WTC11 (cell line): ENCODE measurements at regions not wholly inside any gene's neighbourhood (a gene's known extent, or its start where the extent isn't known, plus 50 kb on each side); places are given as distances from the start of the nearest gene placed in this dataset.

ENCODE experiments used
- ATF2 ChIP-seq: sonication (generic); formaldehyde crosslinking; IDR thresholded peaks from 2 replicates; pipeline ENCODE4 v1.8.1; 2022; ENCODE audit warnings: low read depth, missing genetic modification reagents, borderline replicate concordance
- ATF3 ChIP-seq: sonication (generic); formaldehyde crosslinking; conservative IDR thresholded peaks from 2 replicates; pipeline ENCODE4 v1.8.1; 2022; ENCODE audit warnings: mild to moderate bottlenecking, missing genetic modification reagents
- CREB1 ChIP-seq: sonication (generic); formaldehyde crosslinking; IDR thresholded peaks from 2 replicates; pipeline ENCODE4 v1.8.0; 2023; ENCODE audit warnings: mild to moderate bottlenecking, missing genetic modification reagents
- CREM ChIP-seq: sonication (generic); formaldehyde crosslinking; IDR thresholded peaks from 2 replicates; pipeline ENCODE4 v1.8.1; 2022; ENCODE audit warnings: mild to moderate bottlenecking, missing genetic modification reagents, moderate library complexity
- CTCF ChIP-seq: fragments of 200-600 bp; IDR thresholded peaks from 2 replicates; pipeline ENCODE4 v1.8.0; 2022; ENCODE audit warnings: antibody characterized with exemption
- ESRRA ChIP-seq: sonication (generic); formaldehyde crosslinking; IDR thresholded peaks from 2 replicates; pipeline ENCODE4 v1.8.1; 2022; ENCODE audit warnings: mild to moderate bottlenecking, missing genetic modification reagents, borderline replicate concordance
- FOXJ3 ChIP-seq: sonication (generic); formaldehyde crosslinking; IDR thresholded peaks from 2 replicates; pipeline ENCODE4 v1.9.0; 2021; ENCODE audit warnings: missing genetic modification reagents, mild to moderate bottlenecking, borderline replicate concordance
- JUN ChIP-seq: sonication (generic); formaldehyde crosslinking; IDR thresholded peaks from 2 replicates; pipeline ENCODE4 v1.8.0; 2023; ENCODE audit warnings: mild to moderate bottlenecking, missing genetic modification reagents
- MYBL2 ChIP-seq: sonication (generic); formaldehyde crosslinking; IDR thresholded peaks from 2 replicates; pipeline ENCODE4 v1.8.1; 2023; ENCODE audit warnings: mild to moderate bottlenecking, moderate library complexity, missing genetic modification reagents
- NFE2L1 ChIP-seq: sonication (generic); formaldehyde crosslinking; IDR thresholded peaks from 2 replicates; pipeline ENCODE4 v1.8.1; 2023; ENCODE audit warnings: missing genetic modification reagents
- ZBTB21 ChIP-seq: sonication (generic); formaldehyde crosslinking; IDR thresholded peaks from 2 replicates; pipeline ENCODE4 v1.8.1; 2023; ENCODE audit warnings: mild to moderate bottlenecking, missing genetic modification reagents, borderline replicate concordance
- ZNF263 ChIP-seq: sonication (generic); formaldehyde crosslinking; IDR thresholded peaks from 2 replicates; pipeline ENCODE4 v1.8.1; 2022; ENCODE audit warnings: low read depth, mild to moderate bottlenecking, moderate library complexity, missing genetic modification reagents

- TF ChIP-seq CTCF, result no peak
- no peak for TF ChIP-seq JUN
- TF ChIP-seq CREM, result no peak
- TF ChIP-seq ATF2 (CRISPR knock-in tag), result no peak
- no peak for TF ChIP-seq ESRRA
- TF ChIP-seq ZBTB21 (CRISPR knock-in tag), result no peak
- TF ChIP-seq FOXJ3 (CRISPR knock-in tag), result no peak
- TF ChIP-seq NFE2L1 (CRISPR knock-in tag), result no peak
- TF ChIP-seq CREB1, result no peak
- no peak for TF ChIP-seq MYBL2
- TF ChIP-seq ZNF263 (CRISPR knock-in tag), result no peak
- TF ChIP-seq ATF3 (CRISPR knock-in tag), result no peak
These were observed 121.4 kb upstream of the AFDN start for GRCh38 chr6:167705211-167705750.
